Tibial nerve (tissue), 3 donors: ENCODE measurements at regions not wholly inside any gene's neighbourhood (a gene's known extent, or its start where the extent isn't known, plus 50 kb on each side); places are given as distances from the start of the nearest gene placed in this dataset.

Experiments
- CTCF ChIP-seq, 5 experiments: fragments of 200-600 bp in 3 of 5; fragments of 450-650 bp in 2 of 5; sonication (generic) in 3 of 5; IDR thresholded peaks; one replicate each; pipeline ENCODE4 v1.5.1; 2016 to 2019; ENCODE audit warnings: antibody characterized with exemption in 5 of 5, mild to moderate bottlenecking in 3 of 5, moderate library complexity in 2 of 5
- POLR2A ChIP-seq, 2 donors: fragments of 450-650 bp; IDR thresholded peaks; one replicate each; pipeline ENCODE4 v1.6.1; 2017; ENCODE audit warnings: antibody characterized with exemption in 2 of 2, mild to moderate bottlenecking in 2 of 2, moderate library complexity in 2 of 2

- no peak for TF ChIP-seq CTCF (IDR thresholded peaks at IDR 0.05)
- TF ChIP-seq POLR2A (IDR thresholded peaks at IDR 0.05), result no peak
These were observed 113.0 kb downstream of the ANXA1 start for GRCh38 chr9:73264631-73265030.
